Coronary artery (tissue), 2 donors: ENCODE measurements at regions not wholly inside any gene's neighbourhood (a gene's known extent, or its start where the extent isn't known, plus 50 kb on each side); places are given as distances from the start of the nearest gene placed in this dataset.

Experiments used
- DNase-seq: peaks from one replicate; pipeline ENCODE4 v3.0.0-alpha.2; 2017; ENCODE audit warnings: low spot score
- H3K27ac ChIP-seq, 2 donors: fragments of 200-600 bp; sonication (generic); one replicate each; pipeline ENCODE4 v1.5.1; 2016 to 2019
- H3K4me3 ChIP-seq: fragments of 200-600 bp; sonication (generic); 2 replicates; pipeline ENCODE4 v1.5.1; 2016; ENCODE audit warnings: mild to moderate bottlenecking, moderate library complexity
- CTCF ChIP-seq: fragments of 200-600 bp; sonication (generic); IDR thresholded peaks from one replicate; pipeline ENCODE4 v1.5.1; 2019; ENCODE audit warnings: antibody characterized with exemption

- no peak for TF ChIP-seq CTCF
- DNase-seq: no peak
- no peak overlapping the region for H3K4me3 ChIP-seq
- H3K27ac ChIP-seq: no peak overlapping the region
Observed at GRCh38 chr6:15974817-15975216, 154.1 kb upstream of the MYLIP start.

DNA sequence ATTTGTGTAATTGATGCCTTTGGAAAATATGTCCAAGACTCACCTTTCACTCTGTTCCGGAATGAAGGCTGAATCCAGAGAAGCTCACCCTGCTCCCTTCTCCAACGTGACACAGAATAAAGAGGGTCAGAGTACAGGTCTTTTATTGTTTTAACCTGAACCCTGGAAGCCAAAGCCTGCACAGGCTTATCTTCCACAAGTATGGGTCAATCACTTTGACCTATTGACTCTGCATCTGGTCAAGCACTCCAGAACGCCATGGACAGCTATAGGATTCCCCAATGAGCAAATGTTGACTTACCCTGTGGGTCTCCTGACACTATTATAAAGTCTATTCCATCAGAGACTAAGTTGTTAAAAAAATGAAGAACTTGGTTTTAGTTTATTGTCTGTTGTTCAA, 158.4 kb upstream of the MYLIP start:
- no peak overlapping the region for H3K4me3 ChIP-seq
- no peak for TF ChIP-seq CTCF
- no peak overlapping the region for H3K27ac ChIP-seq
- DNase-seq: no peak

DNA sequence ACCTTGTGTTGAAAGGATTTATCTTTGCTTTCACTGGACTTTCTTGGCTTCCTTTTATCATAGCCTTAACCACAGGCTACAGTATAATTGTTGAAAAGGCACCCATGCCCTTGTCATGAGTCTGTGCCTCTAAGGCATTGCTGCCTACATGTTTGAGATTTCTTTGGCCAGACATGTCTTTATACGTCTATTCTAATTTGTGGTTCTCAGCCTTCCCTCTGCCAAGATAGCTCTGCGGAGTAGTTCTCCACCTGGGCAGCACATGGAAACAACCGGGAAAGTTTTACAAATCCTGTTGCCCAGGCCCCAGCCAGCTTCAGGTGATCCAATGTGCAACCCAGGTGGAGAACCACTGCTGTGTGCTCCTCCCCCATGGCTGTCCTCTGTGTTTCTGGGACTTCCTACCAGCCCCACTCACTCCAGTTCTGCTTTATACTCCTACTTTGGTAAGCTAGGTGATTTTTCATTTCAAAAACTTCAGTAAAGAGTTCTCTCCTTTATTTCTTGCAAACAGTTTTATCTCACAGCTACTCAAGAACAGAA, 159.6 kb upstream of the MYLIP start:
- H3K4me3 ChIP-seq: no peak overlapping the region
- no peak overlapping the region for H3K27ac ChIP-seq
- TF ChIP-seq CTCF: no peak
- no peak for DNase-seq

- no peak for TF ChIP-seq CTCF
- DNase-seq: no peak
- Histone ChIP-seq H3K27ac (no peak overlapping the region), H3K4me3 (no peak overlapping the region)
Observed at GRCh38 chr6:15968519-15968918, 160.4 kb upstream of the MYLIP start.

DNA sequence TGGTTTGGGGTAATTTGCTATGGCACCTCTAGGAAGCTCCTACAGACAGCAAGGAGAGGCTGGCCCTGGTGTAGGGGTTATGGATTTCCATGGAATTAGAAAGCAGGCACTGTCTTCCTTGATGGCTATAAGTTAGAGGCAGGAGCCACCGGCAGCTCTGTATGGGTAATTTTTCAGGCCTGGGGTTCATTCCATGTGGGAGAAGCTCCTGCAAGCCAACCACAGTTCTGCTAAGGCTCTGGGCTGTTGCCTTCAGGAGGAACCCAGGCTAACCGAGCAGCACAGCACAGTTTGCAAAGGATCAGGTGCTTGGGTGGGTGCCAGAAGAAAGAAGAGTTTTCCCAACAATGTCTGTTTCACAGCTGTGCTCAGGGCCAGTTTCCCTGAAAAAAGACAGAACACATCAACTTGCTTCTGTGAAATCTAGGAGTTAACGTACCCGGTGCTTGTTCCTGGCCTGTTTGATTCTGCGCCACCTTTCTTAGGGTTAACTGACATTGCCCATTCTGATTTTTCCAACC, 162.8 kb upstream of the MYLIP start:
- Histone ChIP-seq H3K27ac (no peak overlapping the region), H3K4me3 (no peak overlapping the region)
- TF ChIP-seq CTCF: no peak
- DNase-seq: no peak

- H3K4me3 ChIP-seq: no peak overlapping the region
- TF ChIP-seq CTCF: no peak
- peak; percentile 14 for DNase-seq
- H3K27ac ChIP-seq: no peak overlapping the region
Observed at GRCh38 chr6:15962449-15962764, 166.5 kb upstream of the MYLIP start.

DNA sequence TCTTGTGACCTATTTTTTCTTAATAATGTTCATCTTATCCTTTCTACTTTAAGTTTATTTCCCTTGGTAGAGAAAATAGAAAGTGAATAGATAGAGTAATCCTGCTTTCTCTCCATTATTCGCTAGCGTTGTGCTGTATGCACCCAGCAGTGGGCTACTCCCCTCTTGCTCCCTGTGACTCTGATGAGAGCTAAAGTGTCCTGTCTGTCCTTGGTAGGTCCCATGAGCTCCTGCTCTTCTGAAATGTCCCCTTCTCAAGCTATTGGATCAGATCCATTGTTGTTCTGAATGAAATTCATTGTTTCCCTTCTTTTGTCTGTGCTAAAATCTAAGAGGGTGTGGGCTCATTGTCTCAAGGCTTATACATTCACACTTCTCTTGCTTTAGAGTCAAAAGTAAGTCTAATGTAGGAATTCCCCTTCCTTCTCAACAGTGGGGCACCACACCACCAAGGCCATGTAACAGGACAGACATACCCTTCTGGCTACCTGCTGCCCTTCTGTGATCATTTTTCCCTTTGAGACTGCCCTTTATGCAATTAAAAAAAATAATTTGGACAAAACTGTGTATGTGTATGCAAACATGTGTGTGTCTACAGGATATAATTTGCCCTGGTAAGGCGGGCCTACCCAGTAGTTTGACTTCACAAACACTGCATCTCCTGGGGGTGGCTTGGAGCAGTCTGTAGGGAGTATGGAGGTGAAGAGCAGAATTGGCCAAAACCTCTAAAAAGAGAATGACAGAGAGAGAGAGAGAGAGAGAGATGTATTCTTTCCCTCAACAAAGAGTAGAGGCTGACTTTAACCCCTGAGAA, 167.0 kb upstream of the MYLIP start:
- DNase-seq: no peak
- Histone ChIP-seq H3K4me3 (no peak overlapping the region), H3K27ac (no peak overlapping the region)
- TF ChIP-seq CTCF: no peak
